ENCODE measurements at regions not wholly inside any gene's neighbourhood (a gene's known extent, or its start where the extent isn't known, plus 50 kb on each side); places are given as distances from the start of the nearest gene placed in this dataset.

- no peak overlapping the region; a peak in 1 of 7 replicates for H3K27ac Mint-ChIP-seq
- no peaks in the 10 kb centered on the region for H3K27me3 ChIP-seq (ENCODE audit: insufficient read depth, low read length)
- H4K20me1 ChIP-seq (ENCODE audit: control insufficient read depth, insufficient read depth, insufficient read length) = no peaks in the 10 kb centered on the region
- no peaks in the 10 kb centered on the region for H3K9me3 Mint-ChIP-seq
- no peak for DNase-seq
- no peak overlapping the region for H2BK15ac ChIP-seq (ENCODE audit: low read depth, low read length)
- H2AFZ ChIP-seq (ENCODE audit: low read length) = no peak overlapping the region
- no peak overlapping the region for H3K9ac ChIP-seq (ENCODE audit: extremely low read depth, insufficient read length, low read length)
- peaks cover 0 to 6% of the 10 kb centered on the region in 2 experiments; a peak in 2 of 4 replicates for H3K4me1 Mint-ChIP-seq
- H3K4me2 ChIP-seq (ENCODE audit: insufficient read depth, insufficient read length, low read length) = no peak overlapping the region
- no peak overlapping the region for H2BK5ac ChIP-seq (ENCODE audit: insufficient read length, low read length)
- no peaks in the 10 kb centered on the region for H3K79me1 ChIP-seq (ENCODE audit: insufficient read depth, low read depth, low read length, poor library complexity, severe bottlenecking)
- H4K91ac ChIP-seq (ENCODE audit: insufficient read length, low read depth, low read length) = no peak overlapping the region
- no peak overlapping the region for H4K5ac ChIP-seq (ENCODE audit: insufficient read length, low read depth, low read length)
- H3K18ac ChIP-seq (ENCODE audit: insufficient read length, low read depth, low read length) = no peak overlapping the region
- no peak overlapping the region for H3T11ph ChIP-seq (ENCODE audit: low read length)
- no peak overlapping the region for H3K56ac ChIP-seq (ENCODE audit: insufficient read length, low read depth, low read length)
- H2AK5ac ChIP-seq (ENCODE audit: insufficient read length, low read length) = no peak overlapping the region
- no peak overlapping the region for H2BK12ac ChIP-seq (ENCODE audit: insufficient read length, low read depth, low read length)
- H4K8ac ChIP-seq (replicated peaks; ENCODE audit: insufficient read length, low read depth, low read length) = no peak overlapping the region
- no peak overlapping the region for H2BK120ac ChIP-seq (ENCODE audit: low read depth, low read length, poor library complexity, severe bottlenecking)
- no peaks in the 10 kb centered on the region for H3K9me3 ChIP-seq (ENCODE audit: control insufficient read depth, low read depth, low read length)
- no peaks in the 10 kb centered on the region for H3K4me1 ChIP-seq (ENCODE audit: insufficient read depth, low read length)
- no peaks in the 10 kb centered on the region for H3K36me3 Mint-ChIP-seq (ENCODE audit: insufficient read depth in 1 of 3, low read depth in 3 of 3)
- H2BK20ac ChIP-seq (ENCODE audit: low read depth, low read length, poor library complexity, severe bottlenecking) = no peak overlapping the region
- H3K23ac ChIP-seq (ENCODE audit: insufficient read length, low read depth, low read length) = no peak overlapping the region
- no peak overlapping the region for H3K27ac ChIP-seq (ENCODE audit: insufficient read length, low read depth, low read length)
- TF ChIP-seq CTCF (conservative IDR thresholded peaks at IDR 0.05) = no peak
- no peaks in the 10 kb centered on the region for H3K79me2 ChIP-seq (ENCODE audit: insufficient read depth, low read length)
- no peaks in the 10 kb centered on the region for H3K23me2 ChIP-seq (ENCODE audit: insufficient read length, low read depth, low read length, poor library complexity, severe bottlenecking)
- no CpG with 5 or more reads among the region's 10 CpGs for WGBS (ENCODE audit: extremely low coverage, insufficient read length, low lambda C conversion rate)
- H3K4ac ChIP-seq (ENCODE audit: low read depth, low read length) = no peak overlapping the region
- peaks cover 18% of the 10 kb centered on the region for H3K27me3 Mint-ChIP-seq (ENCODE audit: low read depth)
- H3K14ac ChIP-seq (ENCODE audit: insufficient read depth, low read length) = no peak overlapping the region
- no peak overlapping the region for H3K4me3 Mint-ChIP-seq
These were observed 91.6 kb upstream of the VRK1 start for GRCh38 chr14:96705422-96706092.

Measured in H9 (cell line).